ENCODE measurements at regions not wholly inside any gene's neighbourhood (a gene's known extent, or its start where the extent isn't known, plus 50 kb on each side); places are given as distances from the start of the nearest gene placed in this dataset.

DNA sequence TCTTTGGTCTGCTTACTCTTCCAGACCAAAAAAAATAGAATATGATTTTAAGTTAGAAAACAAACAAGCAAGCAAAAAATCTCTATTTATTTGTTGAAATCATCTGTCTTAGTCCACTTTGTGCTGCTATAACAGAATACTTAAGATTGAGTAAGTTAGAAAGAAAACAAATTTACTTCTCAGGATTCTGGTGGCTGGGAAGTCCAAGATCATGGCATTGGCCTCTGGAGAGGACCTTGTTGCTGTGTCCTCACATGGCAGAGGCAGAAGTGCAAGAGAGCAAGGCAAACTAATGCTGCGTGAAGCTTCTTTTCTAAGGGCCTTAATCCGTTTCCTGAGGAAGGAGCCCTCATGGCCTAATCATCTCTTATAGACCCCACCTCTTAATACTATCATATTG, 156.2 kb downstream of the SPP2 start:
- TF ChIP-seq EP300 (conservative IDR thresholded peaks at IDR 0.05; ENCODE audit: poor library complexity, severe bottlenecking) (no peak), POLR2AphosphoS5 (IDR thresholded peaks at IDR 0.05) (no peak), TAF1 (IDR thresholded peaks at IDR 0.05; ENCODE audit: low read depth) (no peak), SMC3 (conservative IDR thresholded peaks at IDR 0.05; ENCODE audit: poor library complexity) (no peak), EZH2 (IDR thresholded peaks at IDR 0.05; ENCODE audit: borderline replicate concordance, insufficient read depth, low read length, poor library complexity, severe bottlenecking) (no peak)
- TF ChIP-seq, protein P1, sequence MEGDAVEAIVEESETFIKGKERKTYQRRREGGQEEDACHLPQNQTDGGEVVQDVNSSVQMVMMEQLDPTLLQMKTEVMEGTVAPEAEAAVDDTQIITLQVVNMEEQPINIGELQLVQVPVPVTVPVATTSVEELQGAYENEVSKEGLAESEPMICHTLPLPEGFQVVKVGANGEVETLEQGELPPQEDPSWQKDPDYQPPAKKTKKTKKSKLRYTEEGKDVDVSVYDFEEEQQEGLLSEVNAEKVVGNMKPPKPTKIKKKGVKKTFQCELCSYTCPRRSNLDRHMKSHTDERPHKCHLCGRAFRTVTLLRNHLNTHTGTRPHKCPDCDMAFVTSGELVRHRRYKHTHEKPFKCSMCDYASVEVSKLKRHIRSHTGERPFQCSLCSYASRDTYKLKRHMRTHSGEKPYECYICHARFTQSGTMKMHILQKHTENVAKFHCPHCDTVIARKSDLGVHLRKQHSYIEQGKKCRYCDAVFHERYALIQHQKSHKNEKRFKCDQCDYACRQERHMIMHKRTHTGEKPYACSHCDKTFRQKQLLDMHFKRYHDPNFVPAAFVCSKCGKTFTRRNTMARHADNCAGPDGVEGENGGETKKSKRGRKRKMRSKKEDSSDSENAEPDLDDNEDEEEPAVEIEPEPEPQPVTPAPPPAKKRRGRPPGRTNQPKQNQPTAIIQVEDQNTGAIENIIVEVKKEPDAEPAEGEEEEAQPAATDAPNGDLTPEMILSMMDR (IDR thresholded peaks at IDR 0.05; ENCODE audit: poor library complexity, severe bottlenecking): no peak
